ENCODE measurements at regions not wholly inside any gene's neighbourhood (a gene's known extent, or its start where the extent isn't known, plus 50 kb on each side); places are given as distances from the start of the nearest gene placed in this dataset.

- intact Hi-C loops (cut with DNase I), result no loop called here
- DNase-seq, result no peak
- TF ChIP-seq CTCF (IDR thresholded peaks at IDR 0.05), result no peak
- no peak for TF ChIP-seq POLR2A (IDR thresholded peaks at IDR 0.05)
- Histone ChIP-seq H3K4me3 (no peak overlapping the region), H3K27me3 (no peaks in the 10 kb centered on the region), H3K27ac (no peak overlapping the region), H3K36me3 (replicated peaks in 1 of 2) (no peaks in the 10 kb centered on the region), H3K9me3 (replicated peaks in 1 of 3) (no peaks in the 10 kb centered on the region), H3K4me1 (replicated peaks in 1 of 2) (no peaks in the 10 kb centered on the region)
- WGBS, 4 donors, result 82 to 86% methylated on average over 10 of the region's 10 CpGs; no CpG with 5 or more reads in 2 of the 4 donors
These were observed 522.6 kb upstream of the AMELY start for GRCh38 chrY:7433817-7434809.

GRCh38 chrY:7419165-7419564 is 507.6 kb upstream of the AMELY start:
- intact Hi-C loops (cut with DNase I), result no loop called here
- H3K9me3 ChIP-seq (replicated peaks in 1 of 3), result no peaks in the 10 kb centered on the region
- H3K27me3 ChIP-seq, result no peaks in the 10 kb centered on the region
- no peak overlapping the region for H3K4me3 ChIP-seq
- no peak overlapping the region for H3K27ac ChIP-seq
- H3K4me1 ChIP-seq (replicated peaks in 1 of 2), result no peaks in the 10 kb centered on the region
- no peak for TF ChIP-seq POLR2A (IDR thresholded peaks at IDR 0.05)
- TF ChIP-seq CTCF (IDR thresholded peaks at IDR 0.05), result no peak
- 58 to 63% methylated on average over 3 of the region's 3 CpGs; no CpG with 5 or more reads in 2 of the 4 donors for WGBS, 4 donors
- H3K36me3 ChIP-seq (replicated peaks in 1 of 2), result no peaks in the 10 kb centered on the region
- DNase-seq, result no peak

- H3K4me3 ChIP-seq, result no peak overlapping the region
- no peak overlapping the region for H3K27ac ChIP-seq
- no peak for TF ChIP-seq POLR2A (IDR thresholded peaks at IDR 0.05)
- TF ChIP-seq CTCF (IDR thresholded peaks at IDR 0.05), result no peak
- intact Hi-C loops (cut with DNase I), result no loop called here
- H3K9me3 ChIP-seq (replicated peaks in 1 of 3), result no peaks in the 10 kb centered on the region
- no peaks in the 10 kb centered on the region for H3K4me1 ChIP-seq (replicated peaks in 1 of 2)
- H3K36me3 ChIP-seq (replicated peaks in 1 of 2), result no peaks in the 10 kb centered on the region
- 88 to 89% methylated on average over 16 of the region's 16 CpGs; no CpG with 5 or more reads in 2 of the 4 donors for WGBS, 4 donors
- no peaks in the 10 kb centered on the region for H3K27me3 ChIP-seq
- no peak for DNase-seq
These were observed 506.4 kb upstream of the AMELY start for GRCh38 chrY:7417946-7418345.

- H3K36me3 ChIP-seq (replicated peaks in 1 of 2), result no peaks in the 10 kb centered on the region
- no peak for DNase-seq
- H3K4me1 ChIP-seq (replicated peaks in 1 of 2), result no peaks in the 10 kb centered on the region
- no peak overlapping the region for H3K4me3 ChIP-seq
- no peaks in the 10 kb centered on the region for H3K27me3 ChIP-seq
- intact Hi-C loops (cut with DNase I), result no loop called here
- 83 to 93% methylated on average over 3 of the region's 3 CpGs; no CpG with 5 or more reads in 2 of the 4 donors for whole genome bisulfite sequencing, 4 donors
- H3K9me3 ChIP-seq (replicated peaks in 1 of 3), result no peaks in the 10 kb centered on the region
- TF ChIP-seq POLR2A (IDR thresholded peaks at IDR 0.05) (no peak), CTCF (IDR thresholded peaks at IDR 0.05) (no peak)
- H3K27ac ChIP-seq, result no peak overlapping the region
These were observed 504.9 kb upstream of the AMELY start for GRCh38 chrY:7416406-7416805.

Measured in adrenal gland (tissue), 9 donors.